Suppressor macrophage (primary cell): ENCODE measurements at regions not wholly inside any gene's neighbourhood (a gene's known extent, or its start where the extent isn't known, plus 50 kb on each side); places are given as distances from the start of the nearest gene placed in this dataset.
"Not testable (repeated sequence)": the region's sequence is repeated elsewhere in the genome, so short reads cannot be mapped to it uniquely, and the experiment has no call there.

Source experiments
- DNase-seq, 4 experiments: peaks; one replicate each; pipeline ENCODE4 v3.0.0-alpha.2; 2020 to 2022

DNA sequence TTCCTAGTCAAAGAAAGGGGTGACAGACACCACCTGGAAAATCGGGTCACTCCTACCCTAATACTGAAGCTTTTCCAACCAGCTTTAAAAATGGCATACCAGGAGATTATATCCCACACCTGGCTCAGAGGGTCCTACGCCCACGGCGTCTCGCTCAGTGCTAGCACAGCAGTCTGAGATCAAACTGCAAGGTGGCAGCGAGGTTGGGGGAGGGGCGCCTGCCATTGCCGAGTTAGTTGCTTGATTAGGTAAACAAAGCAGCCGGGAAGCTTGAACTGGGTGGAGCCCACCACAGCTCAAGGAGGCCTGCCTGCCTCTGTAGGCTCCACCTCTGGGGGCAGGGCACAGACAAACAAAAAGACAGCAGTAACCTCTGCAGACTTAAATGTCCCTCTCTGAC lies 127.1 kb downstream of the NXPE2 start:
- DNase-seq, result not testable (repeated sequence)

DNA sequence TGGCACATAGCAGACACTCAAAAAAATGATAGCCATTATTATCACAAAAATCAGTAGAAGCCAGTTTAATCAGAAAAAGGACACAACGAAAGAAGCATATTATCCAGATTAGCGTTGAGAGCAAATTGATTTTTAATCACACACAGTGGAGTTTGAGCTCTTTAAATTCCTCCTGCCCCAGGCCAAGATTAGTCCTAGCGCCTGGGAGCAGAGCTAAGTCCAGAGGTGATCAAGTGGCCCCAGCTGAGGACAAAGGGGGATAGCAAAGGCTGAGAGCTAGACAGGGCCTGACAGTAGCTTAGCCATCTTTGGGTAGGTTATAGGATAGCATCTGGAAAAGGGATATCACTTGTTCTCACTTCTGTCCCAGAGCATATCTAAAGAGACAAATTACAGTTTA lies 133.6 kb downstream of the NXPE2 start:
- DNase-seq, result no peak

DNA sequence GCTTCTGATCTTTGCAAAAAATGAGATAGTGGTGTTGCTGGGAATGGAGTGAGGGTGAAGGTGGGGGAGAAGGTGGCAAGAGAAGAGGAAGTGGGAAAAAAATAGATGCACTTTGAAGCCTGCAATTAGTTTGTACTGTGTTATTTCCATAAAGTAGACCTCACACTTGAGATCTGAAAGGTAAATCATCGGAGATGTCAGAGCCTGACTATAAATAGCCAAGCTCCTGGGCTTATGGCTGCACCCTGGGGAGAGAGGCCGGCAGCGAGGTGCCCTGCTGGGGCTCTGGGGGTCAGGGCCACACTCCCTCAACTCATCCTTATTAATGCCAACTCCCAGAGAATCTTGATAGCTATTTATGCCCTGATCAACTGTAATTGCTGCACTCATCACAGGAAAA lies 134.4 kb downstream of the NXPE2 start:
- no peak for DNase-seq

- no peak for DNase-seq
Measured at GRCh38 chr11:114813189-114813718, 134.9 kb downstream of the NXPE2 start.

DNA sequence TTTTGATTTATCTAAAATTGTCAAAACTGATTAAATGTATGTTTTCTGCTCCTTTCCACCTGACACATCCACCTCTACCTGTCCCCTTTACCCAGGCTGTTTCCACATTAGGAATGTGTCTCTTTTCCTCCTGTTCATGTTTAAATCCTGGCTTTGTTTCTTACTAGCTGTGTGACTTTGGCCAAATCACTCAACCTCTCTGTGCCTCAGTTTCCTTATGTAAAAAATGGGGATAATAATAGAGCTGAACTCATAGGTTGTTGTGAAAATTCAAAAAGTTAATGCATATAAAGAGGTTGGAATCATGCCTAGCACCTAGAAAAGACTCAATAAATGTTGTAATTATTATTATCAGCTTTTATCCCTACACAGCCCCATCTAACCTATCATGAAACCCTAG lies 136.8 kb downstream of the NXPE2 start:
- no peak for DNase-seq

DNA sequence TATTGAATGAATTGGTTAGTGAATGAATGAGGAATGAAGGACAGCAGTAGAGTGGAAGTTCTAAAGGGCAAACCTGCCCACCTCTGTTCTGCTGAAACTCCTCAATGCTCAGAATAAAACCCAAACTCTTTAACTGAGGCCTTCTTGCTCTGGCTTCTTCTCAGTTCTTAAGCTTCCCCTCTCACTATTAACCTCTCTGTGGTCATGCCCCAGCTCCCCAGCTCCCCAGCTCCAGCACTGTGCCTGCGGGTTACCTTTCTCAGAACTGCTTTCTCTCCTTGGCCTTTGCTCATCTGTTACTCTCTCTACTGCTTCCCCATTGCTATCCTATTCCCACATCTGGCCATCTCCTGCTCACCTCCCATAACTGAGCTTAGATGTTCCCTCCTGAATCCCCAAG lies 137.4 kb downstream of the NXPE2 start:
- no peak for DNase-seq

- DNase-seq, result no peak
Measured at GRCh38 chr11:114816791-114817190, 138.5 kb downstream of the NXPE2 start.

DNA sequence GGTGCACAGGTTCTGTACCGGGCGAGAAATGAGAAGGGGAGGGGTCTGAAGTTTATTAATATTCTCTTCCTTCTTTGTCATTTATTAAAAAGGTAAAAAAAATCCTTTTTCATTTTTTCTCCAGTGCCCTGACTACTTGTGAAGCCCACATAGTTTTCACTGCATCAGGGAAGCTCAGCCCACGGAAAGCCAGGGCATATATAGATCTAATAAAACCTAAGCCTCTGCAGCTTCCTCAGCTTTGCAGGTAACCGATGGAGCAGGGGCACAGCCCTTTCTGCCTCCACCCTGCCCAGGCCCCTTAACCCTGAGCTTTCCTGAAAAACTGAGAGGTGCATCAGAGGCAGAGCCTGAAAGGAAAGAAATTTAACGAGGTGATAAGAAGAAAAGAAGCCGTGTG lies 140.1 kb downstream of the NXPE2 start:
- DNase-seq, result no peak

DNA sequence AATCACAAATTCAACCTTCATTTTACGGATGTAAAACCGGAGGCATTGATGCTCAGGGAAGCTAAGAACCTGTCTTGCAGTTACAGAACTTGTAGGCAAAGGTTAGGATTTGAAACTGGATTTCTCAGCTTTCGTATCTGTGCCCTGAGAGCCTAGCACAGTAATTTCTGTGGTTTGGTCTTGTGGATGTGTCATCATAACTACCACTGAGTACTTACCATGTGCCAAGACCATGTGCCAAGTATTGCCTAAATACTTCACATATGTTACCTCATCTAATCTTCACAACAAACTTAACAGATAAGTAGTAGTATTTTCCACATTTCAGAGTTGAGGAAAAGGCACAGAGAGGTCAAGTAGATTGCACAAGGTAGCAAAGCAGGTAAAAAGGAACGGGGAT lies 140.7 kb downstream of the NXPE2 start:
- no peak for DNase-seq

DNA sequence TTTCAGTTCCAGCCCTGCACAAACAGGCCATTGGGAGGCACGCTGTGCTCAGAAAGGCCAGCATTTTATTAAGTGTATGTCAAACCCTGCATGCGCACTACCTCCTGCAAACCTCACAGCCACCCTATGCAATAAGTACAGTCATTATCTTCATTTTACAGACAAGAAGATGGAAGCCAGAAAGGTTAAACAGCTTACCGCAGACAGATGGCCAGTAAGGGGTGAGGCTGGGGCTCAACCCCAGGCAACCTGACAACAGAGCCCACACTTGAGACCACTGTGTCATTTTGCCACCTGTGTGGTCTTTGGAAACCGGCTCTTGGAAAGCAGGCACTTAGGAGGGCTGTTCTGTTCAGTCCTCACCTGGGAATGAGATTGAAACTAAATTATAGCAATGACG lies 142.3 kb downstream of the NXPE2 start:
- no peak for DNase-seq

DNA sequence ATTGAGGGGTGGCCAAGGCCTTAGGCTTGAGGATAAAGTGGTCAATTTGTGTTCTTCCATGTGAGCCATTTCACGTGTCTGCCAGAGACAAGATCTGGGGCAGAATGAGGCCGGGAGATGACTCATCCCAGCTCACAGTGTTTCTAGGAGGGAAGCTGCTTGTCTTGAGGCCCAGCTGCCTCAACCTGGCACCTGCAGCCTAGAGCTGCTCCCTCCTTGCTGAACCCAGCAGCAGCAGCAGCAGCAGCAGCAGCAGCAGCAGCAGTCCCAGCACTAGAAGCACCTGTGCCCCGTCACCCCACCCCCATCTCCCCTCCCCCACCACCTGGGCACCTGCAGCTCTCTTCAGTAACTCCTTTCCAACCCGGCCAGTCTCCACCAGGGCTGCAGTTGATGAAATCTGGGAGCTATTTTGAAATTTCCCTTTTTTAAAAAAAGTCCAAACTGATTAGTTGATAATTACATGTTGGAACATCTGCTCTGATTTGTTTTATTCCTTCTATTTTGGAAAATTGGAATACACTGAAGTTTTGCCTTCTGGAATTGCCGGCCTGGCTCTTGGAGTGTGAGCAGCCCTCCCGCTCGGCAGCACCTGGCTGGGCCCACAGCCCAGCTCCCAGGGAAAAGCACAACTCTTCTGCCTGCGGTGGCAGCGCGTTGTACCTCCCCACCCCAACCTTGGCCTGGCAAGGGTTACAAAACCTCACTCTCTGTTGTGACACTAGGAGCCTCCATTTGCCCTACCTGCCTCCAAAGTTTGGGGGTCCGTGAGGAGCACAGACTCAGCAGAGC lies 143.5 kb downstream of the NXPE2 start:
- no peak for DNase-seq

DNA sequence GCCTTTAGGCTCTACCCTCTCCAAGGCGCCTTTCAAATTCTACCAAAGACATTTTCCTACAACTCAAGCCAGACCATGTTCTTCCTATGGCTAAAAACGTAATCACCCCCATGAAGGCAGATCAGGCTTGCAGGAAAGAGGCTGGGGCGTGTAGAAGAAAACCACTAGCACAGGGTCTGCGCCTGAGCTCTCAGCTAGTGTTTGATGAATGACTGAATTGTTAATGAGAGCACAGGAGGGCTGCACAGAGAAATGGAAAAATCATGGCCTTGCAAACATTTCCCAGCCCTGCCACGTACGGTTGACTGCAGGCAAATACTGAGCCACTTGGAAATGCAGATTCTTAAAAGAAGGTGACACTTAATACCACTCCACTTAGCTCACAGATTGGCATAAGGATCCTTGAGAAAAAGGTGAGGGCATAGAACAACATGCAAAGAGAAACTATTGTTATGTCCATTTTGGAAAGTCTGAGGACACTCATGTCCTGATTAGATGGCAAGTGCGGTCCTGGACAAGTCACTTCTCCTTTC lies 148.6 kb downstream of the NXPE2 start:
- DNase-seq, result no peak

DNA sequence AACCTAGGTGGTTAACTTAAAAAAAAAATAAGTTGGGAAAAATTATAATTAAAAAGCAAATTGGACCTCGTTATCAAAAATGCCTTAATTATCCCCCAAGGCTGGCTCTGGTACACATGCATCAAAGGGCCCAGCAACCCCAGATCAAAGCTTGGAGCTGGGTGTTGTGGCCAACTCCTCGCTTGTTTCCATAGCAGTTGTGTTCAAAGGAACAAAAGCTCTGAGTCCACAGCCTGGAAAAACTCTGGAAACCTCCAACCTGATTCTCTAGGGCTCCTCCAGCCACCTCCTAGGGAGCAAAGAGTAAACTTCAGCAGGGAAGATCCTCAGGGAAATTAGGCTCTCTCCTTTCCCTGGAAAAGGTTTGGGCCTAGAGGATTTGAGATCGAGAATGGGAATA lies 149.4 kb downstream of the NXPE2 start:
- no peak for DNase-seq

- DNase-seq, result no peak
Measured at GRCh38 chr11:114832532-114833125, 154.3 kb downstream of the NXPE2 start.

DNA sequence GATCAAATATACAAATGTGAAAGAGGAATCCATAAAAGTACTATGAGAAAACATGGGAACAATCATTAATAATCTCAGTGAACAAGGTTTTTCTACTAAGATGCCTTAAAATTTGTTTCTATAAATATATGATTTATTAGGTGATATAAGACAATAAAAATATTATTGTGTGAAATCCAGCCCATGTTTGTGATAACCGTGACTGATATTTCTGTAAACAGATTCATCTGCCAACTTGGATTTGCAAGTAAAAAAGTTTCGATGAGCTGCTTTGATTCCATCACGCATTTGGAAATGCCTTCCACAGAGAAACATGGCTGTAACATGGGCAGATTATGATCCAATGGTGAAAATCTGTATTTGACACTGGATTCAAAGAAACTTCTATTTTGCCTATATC lies 157.8 kb downstream of the NXPE2 start:
- DNase-seq, result no peak

- DNase-seq, result no peak
Measured at GRCh38 chr11:114844896-114845295, 166.6 kb downstream of the NXPE2 start.

- no peak for DNase-seq
Measured at GRCh38 chr11:114845766-114846415, 167.6 kb downstream of the NXPE2 start.

DNA sequence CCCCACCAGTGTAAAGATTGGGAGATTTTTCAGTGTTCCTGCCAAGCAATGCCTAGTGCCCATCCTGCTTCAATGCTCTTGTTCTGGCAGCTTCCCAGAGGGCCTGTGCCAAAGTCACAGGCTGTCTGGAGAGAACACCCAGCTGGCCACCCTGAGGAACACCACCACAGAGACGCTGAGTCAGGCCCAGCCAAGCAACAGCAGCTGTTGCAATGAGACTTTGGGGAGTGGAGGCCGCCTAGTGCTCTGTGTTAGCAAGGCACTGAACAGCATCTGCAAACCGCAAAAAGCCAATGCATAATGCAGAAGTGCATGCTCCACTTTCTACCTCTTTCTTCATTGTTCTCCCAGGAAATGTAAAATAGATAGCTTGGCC lies 168.1 kb downstream of the NXPE2 start:
- no peak for DNase-seq

- DNase-seq, result no peak
Measured at GRCh38 chr11:114847306-114847975, 169.1 kb downstream of the NXPE2 start.

GRCh38 chr11:114848027-114848426 lies 169.7 kb downstream of the NXPE2 start:
- no peak for DNase-seq

DNA sequence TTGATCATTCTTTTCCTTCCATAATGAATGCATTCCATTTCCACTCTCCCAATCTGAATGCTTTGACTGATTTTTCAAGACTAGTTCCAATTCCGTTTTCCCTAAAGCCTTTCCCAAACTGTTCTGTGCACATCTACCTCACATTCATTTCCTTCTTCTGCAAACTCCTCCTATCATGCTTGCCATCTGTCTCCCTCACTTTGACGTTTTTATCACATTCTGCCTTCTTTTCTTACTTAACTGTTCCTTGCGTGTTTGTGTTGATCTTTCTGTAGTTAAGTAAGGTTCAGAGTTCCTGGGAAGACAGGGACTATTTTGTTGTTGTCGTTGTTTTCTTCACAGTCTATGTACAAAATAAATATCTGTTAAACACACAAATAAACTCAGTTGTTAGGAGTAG lies 179.0 kb downstream of the NXPE2 start:
- DNase-seq, result no peak

- DNase-seq, result no peak
Measured at GRCh38 chr11:114864896-114865295, 186.6 kb downstream of the NXPE2 start.

- no peak for DNase-seq
Measured at GRCh38 chr11:114876234-114876633, 197.9 kb downstream of the NXPE2 start.
